Fibroblast of the aortic adventitia (primary cell): ENCODE measurements at regions not wholly inside any gene's neighbourhood (a gene's known extent, or its start where the extent isn't known, plus 50 kb on each side); places are given as distances from the start of the nearest gene placed in this dataset.

Experiments used
- DNase-seq: peaks from one replicate; pipeline ENCODE4 v3.0.0-alpha.2; 2010; ENCODE audit warnings: low read depth
- H3K4me3 ChIP-seq: 2 replicates; pipeline ENCODE4 v1.5.1; 2011; ENCODE audit warnings: low read depth, mild to moderate bottlenecking, control low read depth, low read length, moderate library complexity
- CTCF ChIP-seq: IDR thresholded peaks from 2 replicates; pipeline ENCODE4 v1.5.1; 2011; ENCODE audit warnings: mild to moderate bottlenecking, low read length, control low read depth, inconsistent platforms; ENCODE audit not compliant: insufficient read depth

GRCh38 chr14:36021591-36022320 is 154.8 kb downstream of the PTCSC3 start:
- DNase-seq: no peak
- no peak overlapping the region for H3K4me3 ChIP-seq
- no peak for TF ChIP-seq CTCF

GRCh38 chr14:36021030-36021422 is 155.5 kb downstream of the PTCSC3 start:
- DNase-seq: no peak
- no peak for TF ChIP-seq CTCF
- H3K4me3 ChIP-seq: no peak overlapping the region

- H3K4me3 ChIP-seq: no peak overlapping the region
- no peak for DNase-seq
- no peak for TF ChIP-seq CTCF
Measured at GRCh38 chr14:36020120-36021029, 156.1 kb downstream of the PTCSC3 start.

GRCh38 chr14:36019126-36019525 is 157.4 kb downstream of the PTCSC3 start:
- no peak overlapping the region for H3K4me3 ChIP-seq
- no peak for TF ChIP-seq CTCF
- DNase-seq: no peak

- no peak for DNase-seq
- TF ChIP-seq CTCF: no peak
- H3K4me3 ChIP-seq: no peak overlapping the region
Measured at GRCh38 chr14:36014236-36014635, 162.3 kb downstream of the PTCSC3 start.

- no peak for DNase-seq
- no peak overlapping the region for H3K4me3 ChIP-seq
- TF ChIP-seq CTCF: no peak
Measured at GRCh38 chr14:36013483-36013882, 163.0 kb downstream of the PTCSC3 start.
